ENCODE measurements at regions not wholly inside any gene's neighbourhood (a gene's known extent, or its start where the extent isn't known, plus 50 kb on each side); places are given as distances from the start of the nearest gene placed in this dataset.

- TF ChIP-seq CTCF (conservative IDR thresholded peaks at IDR 0.05 in 1 of 2, IDR thresholded peaks at IDR 0.05 in 1 of 2; ENCODE audit: extremely low read depth in 1 of 2, insufficient read depth in 1 of 2, low read depth in 1 of 2, low read length in 2 of 2) (no peak), EZH2 (IDR thresholded peaks at IDR 0.05; ENCODE audit: borderline replicate concordance, low read length) (no peak)
Measured at GRCh38 chrX:76920607-76921006, 493.1 kb downstream of the MAGEE1 start.

All from mammary epithelial cell (primary cell).